HEK293T (cell line): ENCODE measurements at regions not wholly inside any gene's neighbourhood (a gene's known extent, or its start where the extent isn't known, plus 50 kb on each side); places are given as distances from the start of the nearest gene placed in this dataset.

ENCODE experiments used
- CTCF ChIA-PET: fragments of 350-600 bp; formaldehyde crosslinking; extraction: SDS; loops from one replicate; lab custom pipeline; 2021; ENCODE audit warnings: antibody characterized with exemption, inconsistent platforms; lab: Yijun Ruan, JAX
- POLR2A ChIA-PET: fragments of 350-600 bp; formaldehyde crosslinking; extraction: SDS; loops from one replicate; lab custom pipeline; 2020; ENCODE audit warnings: antibody characterized with exemption, inconsistent platforms; lab: Yijun Ruan, JAX
- DNase-seq: peaks from one replicate; pipeline ENCODE4 v3.0.0; 2012; ENCODE audit warnings: mixed read lengths; ENCODE audit errors: extremely low spot score
- ARNT ChIP-seq: fragments of 450-650 bp; IDR thresholded peaks from 2 replicates; pipeline ENCODE4 v1.6.1; 2017; ENCODE audit warnings: mild to moderate bottlenecking
- BHLHE40 ChIP-seq: fragments of 450-650 bp; IDR thresholded peaks from 2 replicates; pipeline ENCODE4 v1.6.1; 2016; ENCODE audit warnings: mild to moderate bottlenecking, moderate library complexity, borderline replicate concordance
- CTBP1 ChIP-seq: fragments of 450-650 bp; IDR thresholded peaks from 2 replicates; pipeline ENCODE4 v1.6.1; 2016; ENCODE audit warnings: borderline replicate concordance
- ELF4 ChIP-seq: fragments of 450-650 bp; IDR thresholded peaks from 2 replicates; pipeline ENCODE4 v1.6.1; 2017; ENCODE audit warnings: antibody characterized with exemption
- FOXA1 ChIP-seq: fragments of 450-650 bp; IDR thresholded peaks from 2 replicates; pipeline ENCODE4 v1.6.1; 2016; ENCODE audit warnings: mild to moderate bottlenecking
- FOXK2 ChIP-seq: fragments of 450-650 bp; IDR thresholded peaks from 2 replicates; pipeline ENCODE4 v1.6.1; 2016; ENCODE audit warnings: mild to moderate bottlenecking
- FOXM1 ChIP-seq: fragments of 450-650 bp; IDR thresholded peaks from 2 replicates; pipeline ENCODE4 v1.6.1; 2017; ENCODE audit warnings: mild to moderate bottlenecking, borderline replicate concordance
- HDGF ChIP-seq: fragments of 450-650 bp; IDR thresholded peaks from 2 replicates; pipeline ENCODE4 v1.6.1; 2017; ENCODE audit warnings: antibody characterized with exemption, borderline replicate concordance
- L3MBTL2 ChIP-seq: fragments of 450-650 bp; conservative IDR thresholded peaks from 2 replicates; pipeline ENCODE4 v1.6.1; 2016; ENCODE audit warnings: mild to moderate bottlenecking
- LEF1 ChIP-seq: fragments of 450-650 bp; IDR thresholded peaks from 2 replicates; pipeline ENCODE4 v1.6.1; 2017; ENCODE audit warnings: mild to moderate bottlenecking, borderline replicate concordance
- NFRKB ChIP-seq: fragments of 450-650 bp; IDR thresholded peaks from 2 replicates; pipeline ENCODE4 v1.6.1; 2016; ENCODE audit warnings: mild to moderate bottlenecking, moderate library complexity
- PKNOX1 ChIP-seq: fragments of 450-650 bp; IDR thresholded peaks from 2 replicates; pipeline ENCODE4 v1.6.1; 2016
- SP1 ChIP-seq: fragments of 450-650 bp; IDR thresholded peaks from 2 replicates; pipeline ENCODE4 v1.6.1; 2017
- SUZ12 ChIP-seq: fragments of 450-650 bp; IDR thresholded peaks from 2 replicates; pipeline ENCODE4 v1.6.1; 2016; ENCODE audit warnings: mild to moderate bottlenecking
- TARDBP ChIP-seq: fragments of 450-650 bp; IDR thresholded peaks from 2 replicates; pipeline ENCODE4 v1.6.1; 2016
- ZNF384 ChIP-seq: fragments of 450-650 bp; IDR thresholded peaks from 2 replicates; pipeline ENCODE4 v1.6.1; 2016

- CTCF ChIA-PET = no interaction called here
- TF ChIP-seq ARNT = no peak
- no peak for TF ChIP-seq PKNOX1
- no peak for TF ChIP-seq TARDBP
- TF ChIP-seq SUZ12 = no peak
- no peak for TF ChIP-seq L3MBTL2
- TF ChIP-seq HDGF = no peak
- no peak for TF ChIP-seq ELF4
- no peak for TF ChIP-seq FOXA1
- TF ChIP-seq NFRKB = no peak
- TF ChIP-seq CTBP1 = no peak
- TF ChIP-seq FOXM1 = no peak
- TF ChIP-seq BHLHE40 = no peak
- TF ChIP-seq FOXK2 = no peak
- no peak for TF ChIP-seq LEF1
- no peak for TF ChIP-seq ZNF384
- no peak for TF ChIP-seq SP1
- POLR2A ChIA-PET = no interaction called here
- DNase-seq = no peak
Measured at GRCh38 chr18:56189615-56190014, 448.8 kb downstream of the TXNL1 start.

- no peak for TF ChIP-seq CTBP1
- no peak for TF ChIP-seq TARDBP
- no peak for TF ChIP-seq NFRKB
- no peak for TF ChIP-seq HDGF
- no peak for TF ChIP-seq LEF1
- no peak for TF ChIP-seq FOXA1
- no peak for TF ChIP-seq ELF4
- TF ChIP-seq L3MBTL2 = no peak
- no peak for TF ChIP-seq PKNOX1
- no peak for TF ChIP-seq FOXK2
- no peak for TF ChIP-seq FOXM1
- DNase-seq = no peak
- CTCF ChIA-PET = no interaction called here
- POLR2A ChIA-PET = no interaction called here
Measured at GRCh38 chr18:56188529-56189275, 449.7 kb downstream of the TXNL1 start.

GRCh38 chr18:56186319-56186718, 452.1 kb downstream of the TXNL1 start:
- ChIA-PET POLR2A (no interaction called here), CTCF (no interaction called here)
- DNase-seq = no peak
- no peak for TF ChIP-seq TARDBP
- no peak for TF ChIP-seq SUZ12
- no peak for TF ChIP-seq HDGF
- no peak for TF ChIP-seq ELF4
- no peak for TF ChIP-seq PKNOX1

- no peak for TF ChIP-seq LEF1
- no peak for TF ChIP-seq NFRKB
- no peak for TF ChIP-seq FOXM1
- no peak for TF ChIP-seq HDGF
- no peak for TF ChIP-seq FOXA1
- no peak for TF ChIP-seq PKNOX1
- TF ChIP-seq FOXK2 = no peak
- no peak for TF ChIP-seq BHLHE40
- DNase-seq = no peak
- CTCF ChIA-PET = no interaction called here
- POLR2A ChIA-PET = no interaction called here
Measured at GRCh38 chr18:56185126-56185525, 453.3 kb downstream of the TXNL1 start.

GRCh38 chr18:56176751-56177150, 461.6 kb downstream of the TXNL1 start:
- CTCF ChIA-PET = no interaction called here
- POLR2A ChIA-PET = no interaction called here
- TF ChIP-seq BHLHE40 = no peak
- no peak for TF ChIP-seq NFRKB
- TF ChIP-seq TARDBP = no peak
- TF ChIP-seq ZNF384 = no peak
- no peak for TF ChIP-seq SP1
- no peak for TF ChIP-seq CTBP1
- no peak for DNase-seq

- POLR2A ChIA-PET = no interaction called here
- CTCF ChIA-PET = no interaction called here
Measured at GRCh38 chr18:56175330-56176001, 462.9 kb downstream of the TXNL1 start.

More at GRCh38 chr18:56175330-56176001, 462.9 kb downstream of the TXNL1 start:
- DNase-seq = no peak
- no peak for TF ChIP-seq BHLHE40
- TF ChIP-seq SP1 = no peak
- no peak for TF ChIP-seq FOXK2
- no peak for TF ChIP-seq NFRKB
- no peak for TF ChIP-seq L3MBTL2
- TF ChIP-seq FOXA1 = no peak
- no peak for TF ChIP-seq CTBP1
- TF ChIP-seq ARNT = no peak
- TF ChIP-seq ELF4 = no peak
